A673 (cell line): ENCODE measurements at regions not wholly inside any gene's neighbourhood (a gene's known extent, or its start where the extent isn't known, plus 50 kb on each side); places are given as distances from the start of the nearest gene placed in this dataset.

Experiments used
- EZH2 ChIP-seq: fragments of 200-600 bp; sonication (generic); IDR thresholded peaks from 2 replicates; pipeline ENCODE4 v1.6.1; 2017; ENCODE audit warnings: borderline replicate concordance, low read depth, mild to moderate bottlenecking, mixed read lengths, antibody characterized with exemption, low read length; ENCODE audit not compliant: poor library complexity, severe bottlenecking
- TF ChIP-seq, protein P1 (sequence below): fragments of 300-800, 200-600 bp; sonication (generic); conservative IDR thresholded peaks from 2 replicates; pipeline ENCODE4 v1.5.1; 2017; ENCODE audit warnings: low read depth, mild to moderate bottlenecking, antibody characterized with exemption, low read length, moderate library complexity, mixed read lengths

DNA sequence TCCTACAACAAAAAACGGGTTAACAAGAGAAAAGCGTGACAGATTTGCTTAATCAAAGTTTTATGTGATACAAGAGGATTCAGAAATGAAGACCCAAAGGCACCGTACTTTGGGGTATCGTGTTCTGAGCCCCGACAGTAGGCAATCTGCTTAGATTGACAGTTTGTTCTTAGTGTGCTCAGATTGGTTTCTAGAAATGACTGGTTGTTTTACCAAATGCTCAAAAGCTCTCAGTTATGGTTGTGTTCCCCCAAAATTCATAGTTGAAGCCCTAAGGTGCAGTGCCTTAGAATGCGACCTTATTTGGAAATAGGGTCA, 102.7 kb downstream of the RASSF10 start:
- TF ChIP-seq EZH2 = no peak
- TF ChIP-seq, protein P1, sequence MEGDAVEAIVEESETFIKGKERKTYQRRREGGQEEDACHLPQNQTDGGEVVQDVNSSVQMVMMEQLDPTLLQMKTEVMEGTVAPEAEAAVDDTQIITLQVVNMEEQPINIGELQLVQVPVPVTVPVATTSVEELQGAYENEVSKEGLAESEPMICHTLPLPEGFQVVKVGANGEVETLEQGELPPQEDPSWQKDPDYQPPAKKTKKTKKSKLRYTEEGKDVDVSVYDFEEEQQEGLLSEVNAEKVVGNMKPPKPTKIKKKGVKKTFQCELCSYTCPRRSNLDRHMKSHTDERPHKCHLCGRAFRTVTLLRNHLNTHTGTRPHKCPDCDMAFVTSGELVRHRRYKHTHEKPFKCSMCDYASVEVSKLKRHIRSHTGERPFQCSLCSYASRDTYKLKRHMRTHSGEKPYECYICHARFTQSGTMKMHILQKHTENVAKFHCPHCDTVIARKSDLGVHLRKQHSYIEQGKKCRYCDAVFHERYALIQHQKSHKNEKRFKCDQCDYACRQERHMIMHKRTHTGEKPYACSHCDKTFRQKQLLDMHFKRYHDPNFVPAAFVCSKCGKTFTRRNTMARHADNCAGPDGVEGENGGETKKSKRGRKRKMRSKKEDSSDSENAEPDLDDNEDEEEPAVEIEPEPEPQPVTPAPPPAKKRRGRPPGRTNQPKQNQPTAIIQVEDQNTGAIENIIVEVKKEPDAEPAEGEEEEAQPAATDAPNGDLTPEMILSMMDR = no peak
